HCT116 (cell line): ENCODE measurements at regions not wholly inside any gene's neighbourhood (a gene's known extent, or its start where the extent isn't known, plus 50 kb on each side); places are given as distances from the start of the nearest gene placed in this dataset.

ENCODE experiments used
- ATAC-seq: fragments of 200-7000 bp; cut with Tn5 transposase; 2 replicates; pipeline ENCODE4 v1.9.1; 2020; ENCODE audit warnings: mild to moderate bottlenecking, moderate library complexity
- BruUV-seq: library from RNA; stranded (reverse); fragments of 400-500 nt; replicated peaks from 2 replicates; lab custom pipeline; 2021; lab: Mats Ljungman, UMichigan
- CTCF ChIA-PET: fragments of 300-600 bp; sonication (Branson Sonifier 250); formaldehyde crosslinking; loops from one replicate; lab custom pipeline; 2021; ENCODE audit warnings: antibody characterized with exemption; lab: Charles Lee
- POLR2A ChIA-PET: fragments of 300-600, 350-600 bp; sonication (Branson Sonifier 250); formaldehyde crosslinking; loops from one replicate; lab custom pipeline; 2021; ENCODE audit warnings: antibody characterized with exemption; lab: Charles Lee
- RAD21 ChIA-PET, 2 experiments: fragments of 300-600 bp; sonication (Branson Sonifier 250); formaldehyde crosslinking; loops; one replicate each; lab custom pipeline; 2023; ENCODE audit warnings: low total read pairs in 2 of 2; ENCODE audit not compliant: uncharacterized antibody in 2 of 2, unreplicated experiment in 2 of 2, low non-redundant PET in 1 of 2; lab: Charles Lee
- DNase-seq: peaks from one replicate; pipeline ENCODE4 v3.0.0-alpha.2; 2010; ENCODE audit warnings: low read depth, low spot score
- H2AFZ ChIP-seq: fragments of 200-600 bp; shearing (Covaris generic), sonication (generic); 2 replicates; pipeline ENCODE4 v1.6.1; 2017; ENCODE audit warnings: low read depth, mixed run types, mixed read lengths, antibody characterized with exemption, low read length; ENCODE audit not compliant: poor library complexity, severe bottlenecking
- H3K27ac ChIP-seq: 2 replicates; pipeline ENCODE4 v1.5.1; 2012; ENCODE audit warnings: low read depth, low read length
- H3K27me3 ChIP-seq: fragments of 200-600 bp; sonication (generic); 2 replicates; pipeline ENCODE4 v1.6.1; 2016; ENCODE audit warnings: mixed run types, low read length, mixed read lengths; ENCODE audit not compliant: insufficient read depth
- H3K36me3 ChIP-seq, 2 experiments: fragments of 200-500 bp in 1 of 2; fragments of 200-600 bp in 1 of 2; sonication (Bioruptor generic) in 1 of 2; sonication (generic) in 1 of 2; 2 replicates each; pipeline versions ENCODE4 v1.5.1 to v1.6.1; 2014 to 2016; ENCODE audit warnings: low read length in 2 of 2, inconsistent platforms in 1 of 2, mixed read lengths in 1 of 2, mixed run types in 1 of 2; ENCODE audit not compliant: insufficient read depth in 2 of 2, control insufficient read depth in 1 of 2
- H3K4me1 ChIP-seq, 2 experiments: fragments of 200-600 bp in 1 of 2; sonication (generic) in 1 of 2; 2 replicates each; pipeline versions ENCODE4 v1.5.1 to v1.6.1; 2012 to 2017; ENCODE audit warnings: low read length in 2 of 2, inconsistent platforms in 1 of 2, mild to moderate bottlenecking in 1 of 2, mixed read lengths in 1 of 2, mixed run types in 1 of 2, moderate library complexity in 1 of 2; ENCODE audit not compliant: insufficient read depth in 2 of 2, control insufficient read depth in 1 of 2
- H3K4me2 ChIP-seq: fragments of 200-600 bp; sonication (generic); 2 replicates; pipeline ENCODE4 v1.6.1; 2017; ENCODE audit warnings: mixed run types, low read length, mixed read lengths
- H3K4me3 ChIP-seq, 2 experiments: fragments of 200-600 bp in 1 of 2; sonication (generic) in 1 of 2; replicated peaks in 1 of 2; 2 replicates each; pipeline ENCODE4 v1.5.1; 2011 to 2016; ENCODE audit warnings: low read length in 2 of 2, control low read depth in 1 of 2, low read depth in 1 of 2, mild to moderate bottlenecking in 1 of 2, mixed read lengths in 1 of 2, mixed run types in 1 of 2
- H3K79me2 ChIP-seq: fragments of 200-600 bp; sonication (generic); 2 replicates; pipeline ENCODE4 v1.6.1; 2017; ENCODE audit warnings: mild to moderate bottlenecking, mixed run types, low read length, moderate library complexity, mixed read lengths; ENCODE audit not compliant: insufficient read depth
- H3K9ac ChIP-seq: fragments of 200-600 bp; sonication (generic); 2 replicates; pipeline ENCODE4 v1.6.1; 2016; ENCODE audit warnings: low read length, mixed read lengths
- H3K9me2 ChIP-seq: fragments of 200-600 bp; sonication (generic), shearing (Covaris generic); 2 replicates; pipeline ENCODE4 v1.6.1; 2017; ENCODE audit warnings: mixed run types, mild to moderate bottlenecking, moderate library complexity; ENCODE audit not compliant: insufficient read depth
- H3K9me3 ChIP-seq, 2 experiments: fragments of 200-500 bp in 1 of 2; fragments of 200-600 bp in 1 of 2; sonication (Bioruptor generic) in 1 of 2; sonication (generic) in 1 of 2; 2 replicates each; pipeline ENCODE4 v1.6.1; 2014 to 2017; ENCODE audit warnings: low read length in 2 of 2, mixed read lengths in 2 of 2, inconsistent platforms in 1 of 2, low read depth in 1 of 2, mild to moderate bottlenecking in 1 of 2, mixed run types in 1 of 2, moderate library complexity in 1 of 2; ENCODE audit not compliant: control insufficient read depth in 1 of 2, insufficient read depth in 1 of 2
- H4K20me1 ChIP-seq: fragments of 200-600 bp; sonication (generic), shearing (Covaris generic); 2 replicates; pipeline ENCODE4 v1.6.1; 2017; ENCODE audit warnings: mixed run types, mild to moderate bottlenecking, moderate library complexity; ENCODE audit not compliant: insufficient read depth
- ATF3 ChIP-seq: IDR thresholded peaks from 2 replicates; pipeline ENCODE4 v1.6.1; 2012
- CEBPB ChIP-seq: IDR thresholded peaks from 2 replicates; pipeline ENCODE4 v1.6.1; 2012; ENCODE audit warnings: low read depth
- CTCF ChIP-seq, 3 experiments: fragments of 200-600 bp in 1 of 3; sonication (generic) in 1 of 3; IDR thresholded peaks in 2 of 3; conservative IDR thresholded peaks in 1 of 3; 2 replicates each; pipeline ENCODE4 v1.5.1; 2012 to 2017; ENCODE audit warnings: low read depth in 2 of 3, low read length in 2 of 3, antibody characterized with exemption in 1 of 3, borderline replicate concordance in 1 of 3, control low read depth in 1 of 3, mild to moderate bottlenecking in 1 of 3, mixed read lengths in 1 of 3, mixed run types in 1 of 3, moderate library complexity in 1 of 3; ENCODE audit not compliant: insufficient read depth in 1 of 3
- EZH2phosphoT487 ChIP-seq: fragments of 200-600 bp; IDR thresholded peaks from 2 replicates; pipeline ENCODE4 v1.6.1; 2018; ENCODE audit warnings: antibody characterized with exemption, borderline replicate concordance
- JUND ChIP-seq: IDR thresholded peaks from 2 replicates; pipeline ENCODE4 v1.6.1; 2012
- MAX ChIP-seq: IDR thresholded peaks from 2 replicates; pipeline ENCODE4 v1.6.1; 2012
- POLR2AphosphoS5 ChIP-seq: IDR thresholded peaks from 2 replicates; pipeline ENCODE4 v1.6.1; 2011; ENCODE audit warnings: mild to moderate bottlenecking, low read depth, low read length, moderate library complexity
- REST ChIP-seq: IDR thresholded peaks from 2 replicates; pipeline ENCODE4 v1.6.1; 2012; ENCODE audit warnings: low read depth
- SIN3A ChIP-seq: IDR thresholded peaks from 2 replicates; pipeline ENCODE4 v1.6.1; 2012; ENCODE audit warnings: low read depth
- SP1 ChIP-seq: IDR thresholded peaks from 2 replicates; pipeline ENCODE4 v1.6.1; 2012; ENCODE audit warnings: low read depth
- TCF7L2 ChIP-seq: IDR thresholded peaks from 2 replicates; pipeline ENCODE4 v1.7.0; 2011; ENCODE audit warnings: borderline replicate concordance, inconsistent platforms; ENCODE audit not compliant: insufficient read depth, insufficient read length; ENCODE audit errors: extremely low read depth
- ZBTB33 ChIP-seq: IDR thresholded peaks from 2 replicates; pipeline ENCODE4 v1.6.1; 2011; ENCODE audit warnings: mild to moderate bottlenecking, low read length, moderate library complexity; ENCODE audit not compliant: insufficient replicate concordance; ENCODE audit errors: extremely low read depth
- ZNF274 ChIP-seq: fragments of 200-500 bp; sonication (Bioruptor generic); IDR thresholded peaks from 2 replicates; pipeline ENCODE4 v1.6.1; 2014; ENCODE audit warnings: mild to moderate bottlenecking, low read depth, low read length, inconsistent platforms
- intact Hi-C: fragments of 100-400 bp; cut with micrococcal nuclease; formaldehyde crosslinking; loops from 2 replicates; pipeline ENCODE4 v1.10.0; 2022

- TF ChIP-seq MAX (no peak), SIN3A (no peak), EZH2phosphoT487 (no peak), POLR2AphosphoS5 (no peak), REST (no peak), SP1 (no peak), CEBPB (no peak), JUND (no peak), TCF7L2 (no peak), ZNF274 (no peak)
These were observed 258.3 kb downstream of the CYRIA start (continued) for GRCh38 chr2:16407358-16407757.

GRCh38 chr2:16406496-16407289 lies 258.9 kb downstream of the CYRIA start:
- intact Hi-C loops: no loop called here
- BruUV-seq: no TSS peak
- no peak for ATAC-seq
- TF ChIP-seq CTCF (IDR thresholded peaks at IDR 0.05 in 2 of 3, conservative IDR thresholded peaks at IDR 0.05 in 1 of 3; ENCODE audit: borderline replicate concordance in 1 of 3, insufficient read depth in 1 of 3, low read depth in 2 of 3, low read length in 2 of 3) (no peak), ZBTB33 (no peak), ATF3 (no peak), EZH2phosphoT487 (no peak), POLR2AphosphoS5 (no peak), SP1 (no peak), SIN3A (no peak)

More at GRCh38 chr2:16406496-16407289, 258.9 kb downstream of the CYRIA start:
- H2AFZ ChIP-seq: no peak overlapping the region
- H3K4me1 ChIP-seq: no peaks in the 10 kb centered on the region
- H3K27ac ChIP-seq: no peak overlapping the region
- no peaks in the 10 kb centered on the region for H3K79me2 ChIP-seq
- no peaks in the 10 kb centered on the region for H3K36me3 ChIP-seq
- no peaks in the 10 kb centered on the region for H3K9me2 ChIP-seq
- no peaks in the 10 kb centered on the region for H3K27me3 ChIP-seq
- H3K9me3 ChIP-seq: no peaks in the 10 kb centered on the region
- no peak overlapping the region for H3K9ac ChIP-seq
- ChIA-PET CTCF (no interaction called here), POLR2A (no interaction called here), RAD21 (no interaction called here)
- H4K20me1 ChIP-seq: no peaks in the 10 kb centered on the region
- no peak for DNase-seq
- H3K4me3 ChIP-seq: no peak overlapping the region
- no peak overlapping the region for H3K4me2 ChIP-seq
